ENCODE measurements at regions not wholly inside any gene's neighbourhood (a gene's known extent, or its start where the extent isn't known, plus 50 kb on each side); places are given as distances from the start of the nearest gene placed in this dataset.
A peak's percentile ranks its signal among the peaks of the same experiment; 100 is the strongest.
"Not testable (repeated sequence)": the region's sequence is repeated elsewhere in the genome, so short reads cannot be mapped to it uniquely, and the experiment has no call there.

GRCh38 chr15:88995449-88995848 is 82.3 kb upstream of the MFGE8 start:
- ATAC-seq (ENCODE audit: insufficient number of reproducible peaks, low FRiP score, low read depth) (no peak), DNase-seq (ENCODE audit: low spot score) (no peak)
- H3K9me3 ChIP-seq = no peaks in the 10 kb centered on the region
- H3K4me1 ChIP-seq (ENCODE audit: control insufficient read depth in 1 of 2, low read depth in 2 of 2) = no peaks in the 10 kb centered on the region
- no peak overlapping the region for H3K4me3 ChIP-seq
- no peak overlapping the region for H3K27ac ChIP-seq
- no peaks in the 10 kb centered on the region for H3K36me3 ChIP-seq
- TF ChIP-seq CTCF (IDR thresholded peaks at IDR 0.05) = no peak
- H3K27me3 ChIP-seq (replicated peaks; ENCODE audit: insufficient read depth) = no peaks in the 10 kb centered on the region

GRCh38 chr15:88997531-88997930 is 84.4 kb upstream of the MFGE8 start:
- no peak for ATAC-seq (ENCODE audit: insufficient number of reproducible peaks, low FRiP score, low read depth)
- no peak overlapping the region for H3K27ac ChIP-seq

GRCh38 chr15:88998980-88999713 is 86.0 kb upstream of the MFGE8 start:
- DNase-seq (ENCODE audit: low spot score) = no peak

More at GRCh38 chr15:88997531-88997930, 84.4 kb upstream of the MFGE8 start:
- peaks cover 4 to 9% of the 10 kb centered on the region in 2 donors for H3K4me1 ChIP-seq (ENCODE audit: control insufficient read depth in 1 of 2, low read depth in 2 of 2)
- H3K36me3 ChIP-seq = no peaks in the 10 kb centered on the region
- H3K27me3 ChIP-seq (replicated peaks; ENCODE audit: insufficient read depth) = no peaks in the 10 kb centered on the region
- H3K4me3 ChIP-seq = no peak overlapping the region
- no peaks in the 10 kb centered on the region for H3K9me3 ChIP-seq
- TF ChIP-seq CTCF (IDR thresholded peaks at IDR 0.05) = no peak
- DNase-seq (ENCODE audit: low spot score) = no peak

GRCh38 chr15:89001708-89002275 is 86.5 kb upstream of the ABHD2 start:
- H3K27me3 ChIP-seq (replicated peaks; ENCODE audit: insufficient read depth); H3K27ac ChIP-seq; DNase-seq (ENCODE audit: low spot score); ATAC-seq (ENCODE audit: insufficient number of reproducible peaks, low FRiP score, low read depth); H3K36me3 ChIP-seq; H3K4me3 ChIP-seq; H3K9me3 ChIP-seq: not testable (repeated sequence)
- H3K4me1 ChIP-seq (ENCODE audit: control insufficient read depth in 1 of 2, low read depth in 2 of 2) = peaks cover 5 to 11% of the 10 kb centered on the region in 2 donors

More at GRCh38 chr15:88998980-88999713, 86.0 kb upstream of the MFGE8 start:
- Histone ChIP-seq H3K27me3 (replicated peaks; ENCODE audit: insufficient read depth) (no peaks in the 10 kb centered on the region), H3K27ac (no peak overlapping the region), H3K4me1 (ENCODE audit: control insufficient read depth in 1 of 2, low read depth in 2 of 2) (peaks cover 5 to 11% of the 10 kb centered on the region in 2 donors), H3K9me3 (no peaks in the 10 kb centered on the region), H3K36me3 (no peaks in the 10 kb centered on the region), H3K4me3 (no peak overlapping the region)
- no peak for ATAC-seq (ENCODE audit: insufficient number of reproducible peaks, low FRiP score, low read depth)
- no peak for TF ChIP-seq CTCF (IDR thresholded peaks at IDR 0.05)

GRCh38 chr15:89002281-89002761 is 85.9 kb upstream of the ABHD2 start:
- Histone ChIP-seq H3K4me1 (ENCODE audit: control insufficient read depth in 1 of 2, low read depth in 2 of 2) (peaks cover 5 to 11% of the 10 kb centered on the region in 2 donors), H3K9me3 (no peaks in the 10 kb centered on the region), H3K27ac (peak overlapping the region in 1 of 2 donors; percentile 44), H3K4me3 (no peak overlapping the region), H3K27me3 (replicated peaks; ENCODE audit: insufficient read depth) (no peaks in the 10 kb centered on the region), H3K36me3 (no peaks in the 10 kb centered on the region)
- TF ChIP-seq CTCF (IDR thresholded peaks at IDR 0.05) = no peak
- DNase-seq (ENCODE audit: low spot score) = no peak
- no peak for ATAC-seq (ENCODE audit: insufficient number of reproducible peaks, low FRiP score, low read depth)
